CD14-positive monocyte (primary cell): ENCODE measurements at regions not wholly inside any gene's neighbourhood (a gene's known extent, or its start where the extent isn't known, plus 50 kb on each side); places are given as distances from the start of the nearest gene placed in this dataset.

Experiments
- DNase-seq, 3 donors: peaks; one replicate each; pipeline ENCODE4 v3.0.0-alpha.2; 2011 to 2022
- H2AFZ ChIP-seq: 2 replicates; pipeline ENCODE4 v1.6.0; 2012; ENCODE audit warnings: mild to moderate bottlenecking, low read depth, low read length, inconsistent platforms; ENCODE audit not compliant: insufficient read depth, poor library complexity, severe bottlenecking
- H3K27ac ChIP-seq, 2 donors: 1 replicate in 1 of 2; 2 replicates in 1 of 2; pipeline ENCODE4 v1.5.1; 2012 to 2013; ENCODE audit warnings: low read length in 2 of 2, control low read depth in 1 of 2, inconsistent platforms in 1 of 2, low read depth in 1 of 2, mild to moderate bottlenecking in 1 of 2
- H3K27me3 ChIP-seq, 2 donors: one replicate each; pipeline versions ENCODE4 v1.6.0 to v1.6.1; 2011 to 2013; ENCODE audit warnings: low read length in 2 of 2; ENCODE audit not compliant: control insufficient read depth in 2 of 2, insufficient read depth in 2 of 2
- H3K36me3 ChIP-seq, 2 donors: replicated peaks in 1 of 2; 1 replicate in 1 of 2; 2 replicates in 1 of 2; pipeline versions ENCODE4 v1.5.1 to v1.6.1; 2012 to 2013; ENCODE audit warnings: low read length in 2 of 2, control low read depth in 1 of 2, inconsistent platforms in 1 of 2, mild to moderate bottlenecking in 1 of 2; ENCODE audit not compliant: insufficient read depth in 2 of 2, control insufficient read depth in 1 of 2
- H3K4me1 ChIP-seq, 2 donors: 1 replicate in 1 of 2; 2 replicates in 1 of 2; pipeline versions ENCODE4 v1.5.1 to v1.6.1; 2012 to 2013; ENCODE audit warnings: low read length in 2 of 2, control low read depth in 1 of 2, inconsistent platforms in 1 of 2, mild to moderate bottlenecking in 1 of 2, moderate library complexity in 1 of 2; ENCODE audit not compliant: insufficient read depth in 2 of 2, control insufficient read depth in 1 of 2
- H3K4me2 ChIP-seq: replicated peaks from 2 replicates; pipeline ENCODE3; 2012; ENCODE audit warnings: low read length, moderate library complexity, mild to moderate bottlenecking; ENCODE audit not compliant: poor library complexity, severe bottlenecking; ENCODE audit errors: extremely low read depth
- H3K4me3 ChIP-seq, 3 experiments: fragments of 200-600 bp in 1 of 3; sonication (generic) in 1 of 3; replicated peaks in 1 of 3; 1 replicate in 2 of 3; 2 replicates in 1 of 3; pipeline ENCODE4 v1.5.1; 2011 to 2013; ENCODE audit warnings: low read length in 3 of 3, mild to moderate bottlenecking in 3 of 3, control low read depth in 2 of 3, low read depth in 2 of 3, inconsistent platforms in 1 of 3, moderate library complexity in 1 of 3
- H3K79me2 ChIP-seq: 2 replicates; pipeline ENCODE4 v1.6.0; 2012; ENCODE audit warnings: mild to moderate bottlenecking, control low read depth, inconsistent platforms, low read length, moderate library complexity; ENCODE audit not compliant: insufficient read depth
- H3K9ac ChIP-seq: 2 replicates; pipeline ENCODE4 v1.6.0; 2017; ENCODE audit warnings: low read length, mild to moderate bottlenecking; ENCODE audit not compliant: insufficient read depth, poor library complexity, severe bottlenecking
- H3K9me3 ChIP-seq, 2 donors: replicated peaks in 1 of 2; 1 replicate in 1 of 2; 2 replicates in 1 of 2; pipeline versions ENCODE4 v1.5.1 to v1.6.1; 2012 to 2013; ENCODE audit warnings: low read length in 2 of 2, control low read depth in 1 of 2; ENCODE audit not compliant: control insufficient read depth in 1 of 2, insufficient read depth in 1 of 2
- H4K20me1 ChIP-seq: 2 replicates; pipeline ENCODE4 v1.6.0; 2012; ENCODE audit warnings: mild to moderate bottlenecking, low read length, control low read depth, moderate library complexity; ENCODE audit not compliant: insufficient read depth
- H3K27ac Mint-ChIP-seq, 7 donors: one replicate each; pipeline ENCODE4 v1.8.0; 2020; ENCODE audit warnings: mild to moderate bottlenecking in 7 of 7, mixed read lengths in 7 of 7, moderate library complexity in 6 of 7, inconsistent platforms in 2 of 7
- H3K27me3 Mint-ChIP-seq, 3 donors: one replicate each; pipeline ENCODE4 v1.8.0; 2021 to 2022; ENCODE audit warnings: low read depth in 3 of 3, mild to moderate bottlenecking in 3 of 3, mixed read lengths in 3 of 3, moderate library complexity in 3 of 3, inconsistent platforms in 1 of 3
- H3K36me3 Mint-ChIP-seq, 2 donors: one replicate each; pipeline ENCODE4 v1.8.0; 2020; ENCODE audit warnings: mixed read lengths in 2 of 2, inconsistent platforms in 1 of 2, mild to moderate bottlenecking in 1 of 2
- H3K4me1 Mint-ChIP-seq: one replicate; pipeline ENCODE4 v1.8.0; 2020; ENCODE audit warnings: mild to moderate bottlenecking, mixed read lengths
- H3K4me3 Mint-ChIP-seq, 2 donors: one replicate each; pipeline ENCODE4 v1.8.0; 2020; ENCODE audit warnings: mild to moderate bottlenecking in 2 of 2, mixed read lengths in 2 of 2, moderate library complexity in 1 of 2
- H3K9me3 Mint-ChIP-seq, 7 donors: one replicate each; pipeline ENCODE4 v1.8.0; 2020 to 2022; ENCODE audit warnings: mixed read lengths in 7 of 7, mild to moderate bottlenecking in 6 of 7, moderate library complexity in 6 of 7, inconsistent platforms in 2 of 7
- WGBS: methylation state at CpG from one replicate; pipeline ENCODE4 v1.1.5; 2013; ENCODE audit warnings: missing lambda C conversion rate; ENCODE audit not compliant: insufficient coverage; 5-methylcytosine and 5-hydroxymethylcytosine counted together
- intact Hi-C, 2 donors: fragments of 100-400 bp; cut with micrococcal nuclease; formaldehyde crosslinking; loops; one replicate each; pipeline versions ENCODE4 v1.15.0 to v1.15.1; 2023
- TF ChIP-seq, protein P1 (sequence below): fragments of 200-600 bp; IDR thresholded peaks from one replicate; pipeline ENCODE4 v1.8.0; 2022; ENCODE audit warnings: antibody characterized with exemption, mild to moderate bottlenecking

DNA sequence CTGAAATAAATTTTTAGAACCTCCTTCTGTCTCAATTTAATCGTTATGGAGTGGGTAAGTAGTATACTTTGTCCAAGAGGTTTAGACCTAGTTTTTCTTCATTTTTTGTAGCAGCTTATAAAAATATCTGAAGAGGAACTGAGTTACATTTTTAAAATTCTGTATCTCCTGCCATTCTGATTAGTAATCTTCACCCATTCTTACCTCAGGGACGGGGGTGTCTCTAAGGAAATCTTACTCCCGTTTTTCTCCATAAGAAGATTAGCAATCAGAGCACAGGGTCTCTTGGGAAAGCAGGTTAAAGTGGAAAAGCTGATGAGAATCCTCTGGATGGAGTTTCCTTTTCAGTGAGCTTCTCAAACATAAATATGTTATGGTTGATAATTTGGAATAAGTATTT, 259.3 kb upstream of the FAM83B start:
- TF ChIP-seq, protein P1, sequence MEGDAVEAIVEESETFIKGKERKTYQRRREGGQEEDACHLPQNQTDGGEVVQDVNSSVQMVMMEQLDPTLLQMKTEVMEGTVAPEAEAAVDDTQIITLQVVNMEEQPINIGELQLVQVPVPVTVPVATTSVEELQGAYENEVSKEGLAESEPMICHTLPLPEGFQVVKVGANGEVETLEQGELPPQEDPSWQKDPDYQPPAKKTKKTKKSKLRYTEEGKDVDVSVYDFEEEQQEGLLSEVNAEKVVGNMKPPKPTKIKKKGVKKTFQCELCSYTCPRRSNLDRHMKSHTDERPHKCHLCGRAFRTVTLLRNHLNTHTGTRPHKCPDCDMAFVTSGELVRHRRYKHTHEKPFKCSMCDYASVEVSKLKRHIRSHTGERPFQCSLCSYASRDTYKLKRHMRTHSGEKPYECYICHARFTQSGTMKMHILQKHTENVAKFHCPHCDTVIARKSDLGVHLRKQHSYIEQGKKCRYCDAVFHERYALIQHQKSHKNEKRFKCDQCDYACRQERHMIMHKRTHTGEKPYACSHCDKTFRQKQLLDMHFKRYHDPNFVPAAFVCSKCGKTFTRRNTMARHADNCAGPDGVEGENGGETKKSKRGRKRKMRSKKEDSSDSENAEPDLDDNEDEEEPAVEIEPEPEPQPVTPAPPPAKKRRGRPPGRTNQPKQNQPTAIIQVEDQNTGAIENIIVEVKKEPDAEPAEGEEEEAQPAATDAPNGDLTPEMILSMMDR: no peak
- Histone ChIP-seq H3K27ac (no peak overlapping the region), H3K4me3 (no peak overlapping the region), H3K79me2 (no peaks in the 10 kb centered on the region), H3K9me3 (no peaks in the 10 kb centered on the region), H3K4me1 (no peaks in the 10 kb centered on the region), H3K4me2 (no peak overlapping the region), H3K27me3 (no peaks in the 10 kb centered on the region), H4K20me1 (no peaks in the 10 kb centered on the region), H3K36me3 (no peaks in the 10 kb centered on the region), H2AFZ (no peak overlapping the region), H3K9ac (no peak overlapping the region)
- Mint-ChIP-seq H3K4me1 (no peaks in the 10 kb centered on the region), H3K9me3 (peaks cover 0 to 5% (median 2%) of the 10 kb centered on the region in 7 donors), H3K36me3 (no peaks in the 10 kb centered on the region), H3K27me3 (no peaks in the 10 kb centered on the region), H3K4me3 (no peak overlapping the region), H3K27ac (no peak overlapping the region)
- no peak for DNase-seq
- intact Hi-C loops: no loop called here
- no CpG with 5 or more reads among the region's 3 CpGs for WGBS

DNA sequence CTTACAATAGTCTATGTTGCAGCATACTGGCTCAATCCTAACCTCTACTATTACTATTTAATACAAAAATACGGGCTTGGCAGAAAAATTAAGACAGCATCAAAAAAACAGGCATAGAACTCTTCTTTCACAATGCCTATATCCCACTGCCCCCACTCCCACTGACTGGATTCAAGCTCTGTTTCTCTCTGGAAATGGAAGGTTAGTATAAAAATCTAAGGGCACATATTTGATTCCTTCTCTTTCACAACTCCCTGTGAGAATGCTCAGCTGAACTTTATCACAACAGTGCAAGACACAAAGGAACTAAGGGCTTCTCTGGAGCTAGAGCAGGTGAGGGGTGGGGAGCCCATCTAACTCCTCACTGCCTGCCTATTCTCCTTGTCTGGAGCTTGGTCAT, 258.4 kb upstream of the FAM83B start:
- Histone ChIP-seq H3K9me3 (no peaks in the 10 kb centered on the region), H3K4me3 (no peak overlapping the region), H3K27me3 (no peaks in the 10 kb centered on the region), H3K9ac (no peak overlapping the region), H3K4me2 (no peak overlapping the region), H2AFZ (no peak overlapping the region), H3K4me1 (no peaks in the 10 kb centered on the region), H3K27ac (no peak overlapping the region), H3K36me3 (no peaks in the 10 kb centered on the region), H4K20me1 (no peaks in the 10 kb centered on the region), H3K79me2 (no peaks in the 10 kb centered on the region)
- no peak overlapping the region for H3K4me3 Mint-ChIP-seq
- no peak overlapping the region for H3K27ac Mint-ChIP-seq
- no peak for DNase-seq
- no peaks in the 10 kb centered on the region for H3K27me3 Mint-ChIP-seq
- TF ChIP-seq, protein P1: no peak
- peaks cover 0 to 5% (median 2%) of the 10 kb centered on the region in 7 donors for H3K9me3 Mint-ChIP-seq
- H3K36me3 Mint-ChIP-seq: no peaks in the 10 kb centered on the region
- H3K4me1 Mint-ChIP-seq: no peaks in the 10 kb centered on the region
- intact Hi-C loops: no loop called here
- no CpG with 5 or more reads among the region's 1 CpG for WGBS
